GM18858 (cell line): ENCODE measurements at regions not wholly inside any gene's neighbourhood (a gene's known extent, or its start where the extent isn't known, plus 50 kb on each side); places are given as distances from the start of the nearest gene placed in this dataset.
"Not testable (repeated sequence)": the region's sequence is repeated elsewhere in the genome, so short reads cannot be mapped to it uniquely, and the experiment has no call there.

Source experiments
- ATAC-seq: cut with Tn5 transposase; IDR thresholded peaks from one replicate; pipeline ENCODE4 v1.9.1; 2021; ENCODE audit not compliant: unreplicated experiment

GRCh38 chr9:40939201-40939887 lies 189.1 kb downstream of the FOXD4L6 start:
- not testable (repeated sequence) for ATAC-seq

GRCh38 chr9:40935336-40935735 lies 193.1 kb downstream of the FOXD4L6 start:
- no peak for ATAC-seq

GRCh38 chr9:40934480-40934879 lies 194.0 kb downstream of the FOXD4L6 start:
- not testable (repeated sequence) for ATAC-seq

DNA sequence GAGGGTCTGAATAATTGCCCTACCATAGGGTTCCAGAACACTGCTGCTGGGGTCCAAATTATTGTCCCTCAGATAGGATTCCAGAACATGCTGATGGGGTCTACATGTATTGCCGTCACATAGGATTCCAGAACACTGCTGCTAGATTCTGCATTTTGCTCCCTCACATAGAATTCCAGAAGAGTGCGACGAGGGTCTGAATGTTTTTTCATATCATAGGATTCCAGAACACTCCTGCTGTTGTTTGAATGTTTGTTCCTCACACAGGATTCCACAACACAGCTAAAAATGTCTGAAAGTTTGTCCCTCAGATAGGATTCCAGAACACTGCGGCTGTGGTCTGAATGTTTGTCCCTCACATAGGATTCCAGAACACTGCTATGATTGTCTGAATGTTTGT lies 198.1 kb downstream of the FOXD4L6 start:
- not testable (repeated sequence) for ATAC-seq

- not testable (repeated sequence) for ATAC-seq
These were observed 199.0 kb downstream of the FOXD4L6 start for GRCh38 chr9:40929488-40929845.

- ATAC-seq, result no peak
These were observed 199.5 kb downstream of the FOXD4L6 start for GRCh38 chr9:40928803-40929487.

GRCh38 chr9:40927851-40928802 lies 200.4 kb downstream of the FOXD4L6 start:
- ATAC-seq, result no peak

- no peak for ATAC-seq
These were observed 201.2 kb downstream of the FOXD4L6 start for GRCh38 chr9:40927260-40927631.

DNA sequence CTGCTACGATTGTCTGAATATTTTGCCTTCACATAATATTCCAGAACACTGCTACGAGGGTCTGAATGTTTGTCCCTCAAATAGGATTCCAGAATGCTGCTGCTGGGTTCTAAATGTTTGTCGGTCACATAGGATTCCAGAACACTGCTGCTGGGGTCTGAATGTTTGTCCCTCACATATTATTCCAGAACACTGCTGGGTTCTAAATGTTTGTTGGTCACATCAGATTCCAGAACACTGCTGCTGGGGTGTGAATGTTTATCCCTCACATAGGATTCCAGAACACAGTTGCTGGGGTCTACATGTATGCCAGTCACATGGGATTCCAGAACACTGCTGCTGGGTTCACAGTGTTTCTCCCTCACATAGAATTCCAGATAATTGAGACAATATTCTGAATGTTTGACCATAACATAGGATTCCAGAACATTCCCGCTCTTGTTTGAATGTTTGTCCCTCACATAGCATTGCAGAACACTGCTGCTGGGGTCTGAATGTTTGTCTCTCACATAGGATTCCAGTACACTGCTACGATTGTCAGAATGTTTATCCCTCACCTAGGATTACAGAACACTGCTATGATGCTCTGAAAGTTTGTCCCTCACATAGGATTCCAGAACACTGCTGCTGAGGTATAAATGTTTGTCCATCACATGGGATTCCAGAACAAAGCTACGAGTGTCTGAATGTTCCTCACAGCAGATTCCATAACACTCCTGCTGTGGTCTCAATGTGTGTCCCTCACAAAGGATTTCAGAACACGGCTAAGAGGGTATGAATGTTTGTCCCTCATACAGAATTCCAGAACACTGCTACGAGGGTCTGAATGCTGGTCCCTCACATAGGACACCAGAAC lies 201.8 kb downstream of the FOXD4L6 start:
- no peak for ATAC-seq

DNA sequence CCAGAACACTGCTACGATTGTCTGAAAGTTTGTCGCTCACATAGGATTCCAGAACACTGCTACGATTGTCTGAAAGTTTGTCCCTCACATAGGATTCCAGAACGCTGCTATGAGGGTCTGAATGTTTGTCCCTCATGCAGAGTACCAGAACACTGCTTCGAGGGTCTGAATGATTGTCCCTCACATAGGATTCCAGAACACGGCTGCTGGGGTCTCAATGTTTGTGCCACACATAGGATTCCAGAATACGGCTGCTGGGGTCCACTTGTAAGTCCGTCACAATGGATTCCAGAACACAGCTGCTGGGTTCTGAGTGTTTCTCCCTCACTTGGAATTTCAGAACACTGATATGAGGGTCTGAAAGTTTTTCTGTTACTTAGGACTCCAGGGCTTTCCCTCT lies 203.3 kb downstream of the FOXD4L6 start:
- ATAC-seq, result no peak

DNA sequence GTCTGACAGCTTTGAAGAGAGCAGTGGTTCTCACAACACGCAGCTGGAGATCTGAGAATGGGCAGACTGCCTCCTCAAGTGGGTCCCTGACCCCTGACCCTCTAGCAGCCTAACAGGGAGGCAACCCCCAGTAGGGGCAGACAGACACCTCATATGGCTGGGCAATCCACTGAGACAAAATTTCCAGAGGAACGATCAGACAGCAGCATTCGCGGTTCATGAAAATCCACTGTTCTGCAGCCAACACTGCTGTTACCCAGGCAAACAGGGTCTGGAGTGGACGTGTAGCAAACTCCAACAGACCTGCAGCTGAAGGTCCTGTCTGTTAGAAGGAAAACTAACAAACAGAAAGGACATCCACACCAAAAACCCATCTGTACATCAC lies 212.1 kb downstream of the FOXD4L6 start:
- ATAC-seq, result not testable (repeated sequence)

GRCh38 chr9:40915660-40916398 lies 212.7 kb downstream of the FOXD4L6 start:
- ATAC-seq, result not testable (repeated sequence)

- ATAC-seq, result no peak
These were observed 213.5 kb downstream of the FOXD4L6 start for GRCh38 chr9:40914772-40915659.

DNA sequence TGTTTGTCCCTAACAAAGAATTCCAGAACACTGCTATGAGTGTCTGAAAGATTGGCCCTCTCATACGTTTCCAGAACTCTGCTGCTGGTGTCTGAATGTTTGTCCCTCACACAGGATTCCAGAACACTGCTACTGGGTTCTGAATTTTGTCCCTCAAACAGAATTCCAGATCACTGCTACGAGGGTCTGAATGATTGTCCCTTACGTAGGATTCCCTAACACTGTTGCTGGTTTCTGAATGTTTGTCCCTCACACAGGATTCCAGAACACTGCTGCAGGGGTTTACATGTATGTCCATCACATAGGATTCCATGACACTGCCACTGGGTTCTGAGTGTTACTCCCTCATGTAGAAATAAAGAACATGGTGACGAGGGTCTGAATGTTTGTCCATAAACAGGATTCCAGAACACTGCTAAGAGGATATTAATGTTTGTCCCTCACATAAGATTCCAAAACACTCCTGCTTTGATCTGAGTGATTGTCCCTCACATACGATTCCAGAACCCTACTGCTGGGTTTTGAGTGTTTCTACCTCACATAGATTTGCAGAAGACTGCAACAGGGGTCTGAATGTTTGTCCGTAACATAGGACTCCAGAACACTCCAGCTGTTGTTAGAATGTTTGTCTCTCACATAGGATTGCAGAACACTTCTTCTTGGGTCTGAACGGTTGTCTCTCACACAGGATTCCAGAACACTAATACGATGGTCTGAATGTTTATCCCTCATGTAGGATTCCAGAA lies 214.4 kb downstream of the FOXD4L6 start:
- ATAC-seq, result no peak

DNA sequence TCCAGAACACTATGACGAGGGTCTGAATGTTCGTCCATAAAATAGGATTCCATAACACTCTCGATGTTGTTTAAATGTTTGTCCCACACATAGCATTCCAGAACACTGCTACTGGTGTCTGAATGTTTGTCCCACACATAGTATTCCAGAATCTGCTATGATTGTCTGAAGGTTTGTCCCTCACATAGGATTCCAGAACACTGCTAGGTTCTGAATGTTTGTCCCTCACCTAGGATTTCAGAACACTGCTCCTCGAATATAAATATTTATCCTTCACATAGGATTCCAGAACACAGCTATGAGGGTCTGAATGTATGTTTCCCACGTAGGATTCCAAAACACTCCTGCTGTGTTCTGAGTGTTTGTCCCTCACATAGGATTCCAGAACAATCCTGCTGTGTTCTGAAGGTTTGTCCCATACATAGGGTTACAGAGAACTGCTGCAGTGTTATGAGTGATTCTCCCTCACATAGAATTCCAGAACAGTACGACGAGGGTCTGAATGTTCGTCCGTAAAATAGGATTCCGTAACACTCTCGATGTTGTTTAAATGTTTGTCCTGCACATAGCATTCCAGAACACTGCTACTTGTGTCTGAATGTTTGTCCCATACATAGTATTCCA lies 215.3 kb downstream of the FOXD4L6 start:
- ATAC-seq, result no peak

GRCh38 chr9:40912679-40913078 lies 215.8 kb downstream of the FOXD4L6 start:
- ATAC-seq, result not testable (repeated sequence)

DNA sequence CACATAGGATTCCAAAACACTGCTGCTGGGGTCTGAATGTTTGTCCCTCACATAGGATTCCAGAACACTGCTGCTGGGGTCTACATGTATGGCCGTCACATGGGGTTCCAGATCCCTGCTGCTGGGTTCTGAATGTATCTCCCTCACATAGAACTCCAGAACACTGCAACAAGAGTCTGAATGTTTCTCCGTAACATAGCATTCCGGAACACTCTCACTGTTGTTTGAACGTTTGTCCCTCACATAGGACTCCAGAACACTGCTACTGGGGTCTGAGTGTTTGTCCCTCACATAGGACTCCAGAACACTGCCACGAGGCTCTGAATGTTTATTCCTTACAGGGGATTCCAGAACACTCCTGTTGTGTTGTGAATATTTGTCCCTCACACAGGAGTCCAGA lies 216.8 kb downstream of the FOXD4L6 start:
- ATAC-seq, result no peak

DNA sequence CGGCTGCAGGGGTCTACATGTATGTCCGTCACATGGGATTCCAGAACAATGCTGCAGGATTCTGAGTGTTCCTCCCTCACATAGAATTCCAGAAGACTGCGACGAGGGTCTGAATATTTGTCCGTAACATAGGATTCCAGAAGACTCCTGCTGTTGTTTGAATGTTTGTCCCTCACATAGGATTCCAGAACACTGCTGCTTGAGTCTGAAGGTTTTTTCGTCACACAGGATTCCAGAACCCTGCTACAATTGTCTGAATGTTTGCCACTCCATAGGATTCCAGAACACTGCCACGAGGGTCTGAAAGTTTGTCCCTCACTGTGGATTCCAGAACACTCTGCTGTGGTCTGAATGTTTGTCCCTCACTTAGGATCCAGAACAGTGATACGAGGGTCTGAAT lies 217.5 kb downstream of the FOXD4L6 start:
- ATAC-seq, result not testable (repeated sequence)
